ENCODE measurements at regions not wholly inside any gene's neighbourhood (a gene's known extent, or its start where the extent isn't known, plus 50 kb on each side); places are given as distances from the start of the nearest gene placed in this dataset.

GRCh38 chr2:225108805-225109204 is 66.5 kb upstream of the DOCK10 start (continued):
- TF ChIP-seq GABPA (IDR thresholded peaks at IDR 0.05 in 1 of 2, conservative IDR thresholded peaks at IDR 0.05 in 1 of 2) (no peak), EGR1 (IDR thresholded peaks at IDR 0.05; ENCODE audit: low read depth in 2 of 2) (no peak)
- TF ChIP-seq, protein P1, sequence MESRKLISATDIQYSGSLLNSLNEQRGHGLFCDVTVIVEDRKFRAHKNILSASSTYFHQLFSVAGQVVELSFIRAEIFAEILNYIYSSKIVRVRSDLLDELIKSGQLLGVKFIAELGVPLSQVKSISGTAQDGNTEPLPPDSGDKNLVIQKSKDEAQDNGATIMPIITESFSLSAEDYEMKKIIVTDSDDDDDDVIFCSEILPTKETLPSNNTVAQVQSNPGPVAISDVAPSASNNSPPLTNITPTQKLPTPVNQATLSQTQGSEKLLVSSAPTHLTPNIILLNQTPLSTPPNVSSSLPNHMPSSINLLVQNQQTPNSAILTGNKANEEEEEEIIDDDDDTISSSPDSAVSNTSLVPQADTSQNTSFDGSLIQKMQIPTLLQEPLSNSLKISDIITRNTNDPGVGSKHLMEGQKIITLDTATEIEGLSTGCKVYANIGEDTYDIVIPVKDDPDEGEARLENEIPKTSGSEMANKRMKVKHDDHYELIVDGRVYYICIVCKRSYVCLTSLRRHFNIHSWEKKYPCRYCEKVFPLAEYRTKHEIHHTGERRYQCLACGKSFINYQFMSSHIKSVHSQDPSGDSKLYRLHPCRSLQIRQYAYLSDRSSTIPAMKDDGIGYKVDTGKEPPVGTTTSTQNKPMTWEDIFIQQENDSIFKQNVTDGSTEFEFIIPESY (IDR thresholded peaks at IDR 0.05): no peak

- H3K4me3 ChIP-seq (ENCODE audit: low read depth in 1 of 3, low read length in 3 of 3): no peak overlapping the region
- no peak for TF ChIP-seq ATF3 (IDR thresholded peaks at IDR 0.05)
- TF ChIP-seq GABPA (IDR thresholded peaks at IDR 0.05 in 1 of 2, conservative IDR thresholded peaks at IDR 0.05 in 1 of 2): no peak
- TF ChIP-seq CTCF (IDR thresholded peaks at IDR 0.05; ENCODE audit: low read depth, low read length, missing input control): no peak
- TF ChIP-seq RAD21 (IDR thresholded peaks at IDR 0.05): no peak
- no peak for TF ChIP-seq HNF4A (conservative IDR thresholded peaks at IDR 0.05)
- TF ChIP-seq FOXA2 (IDR thresholded peaks at IDR 0.05): no peak
- TF ChIP-seq RXRA (IDR thresholded peaks at IDR 0.05): no peak
- WGBS: 77% methylated on average over 3 of the region's 3 CpGs
- peaks cover 0 to 5% (median 0%) of the 10 kb centered on the region in 4 donors for H3K27me3 ChIP-seq (ENCODE audit: control insufficient read depth in 4 of 4, insufficient read depth in 4 of 4, low read length in 3 of 4)
- no peak overlapping the region for H3K27ac ChIP-seq (ENCODE audit: low read depth in 1 of 2, low read length in 2 of 2)
- DNase-seq (ENCODE audit: low spot score): no peak
- no peaks in the 10 kb centered on the region for H3K9me3 ChIP-seq (ENCODE audit: control insufficient read depth in 4 of 4, low read length in 3 of 4)
- H3K36me3 ChIP-seq (ENCODE audit: control insufficient read depth in 4 of 4, insufficient read depth in 3 of 4, low read depth in 1 of 4, low read length in 3 of 4): no peaks in the 10 kb centered on the region
- H3K9ac ChIP-seq (ENCODE audit: low read depth in 1 of 2, low read length in 2 of 2): no peak overlapping the region
- no peaks in the 10 kb centered on the region for H3K4me1 ChIP-seq (ENCODE audit: control insufficient read depth in 4 of 4, insufficient read depth in 4 of 4, low read length in 3 of 4)
Measured at GRCh38 chr2:225104971-225105370, 62.7 kb upstream of the DOCK10 start.

GRCh38 chr2:225104321-225104720 is 62.1 kb upstream of the DOCK10 start:
- Histone ChIP-seq H3K9me3 (ENCODE audit: control insufficient read depth in 4 of 4, low read length in 3 of 4) (no peaks in the 10 kb centered on the region), H3K27ac (ENCODE audit: low read depth in 1 of 2, low read length in 2 of 2) (no peak overlapping the region), H3K36me3 (ENCODE audit: control insufficient read depth in 4 of 4, insufficient read depth in 3 of 4, low read depth in 1 of 4, low read length in 3 of 4) (no peaks in the 10 kb centered on the region), H3K9ac (ENCODE audit: low read depth in 1 of 2, low read length in 2 of 2) (no peak overlapping the region), H3K4me1 (ENCODE audit: control insufficient read depth in 4 of 4, insufficient read depth in 4 of 4, low read length in 3 of 4) (no peaks in the 10 kb centered on the region), H3K4me3 (ENCODE audit: low read depth in 1 of 3, low read length in 3 of 3) (no peak overlapping the region), H3K27me3 (ENCODE audit: control insufficient read depth in 4 of 4, insufficient read depth in 4 of 4, low read length in 3 of 4) (peaks cover 0 to 5% (median 0%) of the 10 kb centered on the region in 4 donors)
- DNase-seq (ENCODE audit: low spot score): no peak
- whole genome bisulfite sequencing: 71% methylated on average over 1 of the region's 1 CpG
- no peak for TF ChIP-seq GABPA (IDR thresholded peaks at IDR 0.05 in 1 of 2, conservative IDR thresholded peaks at IDR 0.05 in 1 of 2)
- no peak for TF ChIP-seq HNF4G (IDR thresholded peaks at IDR 0.05)
- no peak for TF ChIP-seq NR2F2 (IDR thresholded peaks at IDR 0.05)
- no peak for TF ChIP-seq MAX (IDR thresholded peaks at IDR 0.05)
- TF ChIP-seq HNF4A (conservative IDR thresholded peaks at IDR 0.05): no peak
- TF ChIP-seq, protein P1 (IDR thresholded peaks at IDR 0.05): no peak
- TF ChIP-seq JUND (IDR thresholded peaks at IDR 0.05): no peak
- TF ChIP-seq, protein P2, sequence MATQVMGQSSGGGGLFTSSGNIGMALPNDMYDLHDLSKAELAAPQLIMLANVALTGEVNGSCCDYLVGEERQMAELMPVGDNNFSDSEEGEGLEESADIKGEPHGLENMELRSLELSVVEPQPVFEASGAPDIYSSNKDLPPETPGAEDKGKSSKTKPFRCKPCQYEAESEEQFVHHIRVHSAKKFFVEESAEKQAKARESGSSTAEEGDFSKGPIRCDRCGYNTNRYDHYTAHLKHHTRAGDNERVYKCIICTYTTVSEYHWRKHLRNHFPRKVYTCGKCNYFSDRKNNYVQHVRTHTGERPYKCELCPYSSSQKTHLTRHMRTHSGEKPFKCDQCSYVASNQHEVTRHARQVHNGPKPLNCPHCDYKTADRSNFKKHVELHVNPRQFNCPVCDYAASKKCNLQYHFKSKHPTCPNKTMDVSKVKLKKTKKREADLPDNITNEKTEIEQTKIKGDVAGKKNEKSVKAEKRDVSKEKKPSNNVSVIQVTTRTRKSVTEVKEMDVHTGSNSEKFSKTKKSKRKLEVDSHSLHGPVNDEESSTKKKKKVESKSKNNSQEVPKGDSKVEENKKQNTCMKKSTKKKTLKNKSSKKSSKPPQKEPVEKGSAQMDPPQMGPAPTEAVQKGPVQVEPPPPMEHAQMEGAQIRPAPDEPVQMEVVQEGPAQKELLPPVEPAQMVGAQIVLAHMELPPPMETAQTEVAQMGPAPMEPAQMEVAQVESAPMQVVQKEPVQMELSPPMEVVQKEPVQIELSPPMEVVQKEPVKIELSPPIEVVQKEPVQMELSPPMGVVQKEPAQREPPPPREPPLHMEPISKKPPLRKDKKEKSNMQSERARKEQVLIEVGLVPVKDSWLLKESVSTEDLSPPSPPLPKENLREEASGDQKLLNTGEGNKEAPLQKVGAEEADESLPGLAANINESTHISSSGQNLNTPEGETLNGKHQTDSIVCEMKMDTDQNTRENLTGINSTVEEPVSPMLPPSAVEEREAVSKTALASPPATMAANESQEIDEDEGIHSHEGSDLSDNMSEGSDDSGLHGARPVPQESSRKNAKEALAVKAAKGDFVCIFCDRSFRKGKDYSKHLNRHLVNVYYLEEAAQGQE (IDR thresholded peaks at IDR 0.05): no peak
- TF ChIP-seq TAF1 (conservative IDR thresholded peaks at IDR 0.05): no peak
- TF ChIP-seq FOXA1 (IDR thresholded peaks at IDR 0.05): no peak
- no peak for TF ChIP-seq ATF3 (IDR thresholded peaks at IDR 0.05)
- no peak for TF ChIP-seq EGR1 (IDR thresholded peaks at IDR 0.05; ENCODE audit: low read depth in 2 of 2)
- TF ChIP-seq SP1 (IDR thresholded peaks at IDR 0.05): no peak
- TF ChIP-seq RXRA (IDR thresholded peaks at IDR 0.05): no peak
- no peak for TF ChIP-seq RAD21 (IDR thresholded peaks at IDR 0.05)
- no peak for TF ChIP-seq YY1 (IDR thresholded peaks at IDR 0.05)
- TF ChIP-seq FOXA2 (IDR thresholded peaks at IDR 0.05): no peak

Data from liver (tissue), 8 donors.